HCT116 (cell line): ENCODE measurements at regions not wholly inside any gene's neighbourhood (a gene's known extent, or its start where the extent isn't known, plus 50 kb on each side); places are given as distances from the start of the nearest gene placed in this dataset.

Experiments used
- ATAC-seq: fragments of 200-7000 bp; cut with Tn5 transposase; 2 replicates; pipeline ENCODE4 v1.9.1; 2020; ENCODE audit warnings: mild to moderate bottlenecking, moderate library complexity
- BruUV-seq: library from RNA; stranded (reverse); fragments of 400-500 nt; replicated peaks from 2 replicates; lab custom pipeline; 2021; lab: Mats Ljungman, UMichigan
- CTCF ChIA-PET: fragments of 300-600 bp; sonication (Branson Sonifier 250); formaldehyde crosslinking; loops from one replicate; lab custom pipeline; 2021; ENCODE audit warnings: antibody characterized with exemption; lab: Charles Lee
- POLR2A ChIA-PET: fragments of 300-600, 350-600 bp; sonication (Branson Sonifier 250); formaldehyde crosslinking; loops from one replicate; lab custom pipeline; 2021; ENCODE audit warnings: antibody characterized with exemption; lab: Charles Lee
- RAD21 ChIA-PET, 2 experiments: fragments of 300-600 bp; sonication (Branson Sonifier 250); formaldehyde crosslinking; loops; one replicate each; lab custom pipeline; 2023; ENCODE audit warnings: low total read pairs in 2 of 2; ENCODE audit not compliant: uncharacterized antibody in 2 of 2, unreplicated experiment in 2 of 2, low non-redundant PET in 1 of 2; lab: Charles Lee
- DNase-seq: peaks from one replicate; pipeline ENCODE4 v3.0.0-alpha.2; 2010; ENCODE audit warnings: low read depth, low spot score
- H2AFZ ChIP-seq: fragments of 200-600 bp; shearing (Covaris generic), sonication (generic); 2 replicates; pipeline ENCODE4 v1.6.1; 2017; ENCODE audit warnings: low read depth, mixed run types, mixed read lengths, antibody characterized with exemption, low read length; ENCODE audit not compliant: poor library complexity, severe bottlenecking
- H3K27ac ChIP-seq: 2 replicates; pipeline ENCODE4 v1.5.1; 2012; ENCODE audit warnings: low read depth, low read length
- H3K27me3 ChIP-seq: fragments of 200-600 bp; sonication (generic); 2 replicates; pipeline ENCODE4 v1.6.1; 2016; ENCODE audit warnings: mixed run types, low read length, mixed read lengths; ENCODE audit not compliant: insufficient read depth
- H3K36me3 ChIP-seq, 2 experiments: fragments of 200-500 bp in 1 of 2; fragments of 200-600 bp in 1 of 2; sonication (Bioruptor generic) in 1 of 2; sonication (generic) in 1 of 2; 2 replicates each; pipeline versions ENCODE4 v1.5.1 to v1.6.1; 2014 to 2016; ENCODE audit warnings: low read length in 2 of 2, inconsistent platforms in 1 of 2, mixed read lengths in 1 of 2, mixed run types in 1 of 2; ENCODE audit not compliant: insufficient read depth in 2 of 2, control insufficient read depth in 1 of 2
- H3K4me1 ChIP-seq, 2 experiments: fragments of 200-600 bp in 1 of 2; sonication (generic) in 1 of 2; 2 replicates each; pipeline versions ENCODE4 v1.5.1 to v1.6.1; 2012 to 2017; ENCODE audit warnings: low read length in 2 of 2, inconsistent platforms in 1 of 2, mild to moderate bottlenecking in 1 of 2, mixed read lengths in 1 of 2, mixed run types in 1 of 2, moderate library complexity in 1 of 2; ENCODE audit not compliant: insufficient read depth in 2 of 2, control insufficient read depth in 1 of 2
- H3K4me2 ChIP-seq: fragments of 200-600 bp; sonication (generic); 2 replicates; pipeline ENCODE4 v1.6.1; 2017; ENCODE audit warnings: mixed run types, low read length, mixed read lengths
- H3K4me3 ChIP-seq, 2 experiments: fragments of 200-600 bp in 1 of 2; sonication (generic) in 1 of 2; replicated peaks in 1 of 2; 2 replicates each; pipeline ENCODE4 v1.5.1; 2011 to 2016; ENCODE audit warnings: low read length in 2 of 2, control low read depth in 1 of 2, low read depth in 1 of 2, mild to moderate bottlenecking in 1 of 2, mixed read lengths in 1 of 2, mixed run types in 1 of 2
- H3K79me2 ChIP-seq: fragments of 200-600 bp; sonication (generic); 2 replicates; pipeline ENCODE4 v1.6.1; 2017; ENCODE audit warnings: mild to moderate bottlenecking, mixed run types, low read length, moderate library complexity, mixed read lengths; ENCODE audit not compliant: insufficient read depth
- H3K9ac ChIP-seq: fragments of 200-600 bp; sonication (generic); 2 replicates; pipeline ENCODE4 v1.6.1; 2016; ENCODE audit warnings: low read length, mixed read lengths
- H3K9me2 ChIP-seq: fragments of 200-600 bp; sonication (generic), shearing (Covaris generic); 2 replicates; pipeline ENCODE4 v1.6.1; 2017; ENCODE audit warnings: mixed run types, mild to moderate bottlenecking, moderate library complexity; ENCODE audit not compliant: insufficient read depth
- H3K9me3 ChIP-seq, 2 experiments: fragments of 200-500 bp in 1 of 2; fragments of 200-600 bp in 1 of 2; sonication (Bioruptor generic) in 1 of 2; sonication (generic) in 1 of 2; 2 replicates each; pipeline ENCODE4 v1.6.1; 2014 to 2017; ENCODE audit warnings: low read length in 2 of 2, mixed read lengths in 2 of 2, inconsistent platforms in 1 of 2, low read depth in 1 of 2, mild to moderate bottlenecking in 1 of 2, mixed run types in 1 of 2, moderate library complexity in 1 of 2; ENCODE audit not compliant: control insufficient read depth in 1 of 2, insufficient read depth in 1 of 2
- H4K20me1 ChIP-seq: fragments of 200-600 bp; sonication (generic), shearing (Covaris generic); 2 replicates; pipeline ENCODE4 v1.6.1; 2017; ENCODE audit warnings: mixed run types, mild to moderate bottlenecking, moderate library complexity; ENCODE audit not compliant: insufficient read depth
- ATF3 ChIP-seq: IDR thresholded peaks from 2 replicates; pipeline ENCODE4 v1.6.1; 2012
- CBX3 ChIP-seq: IDR thresholded peaks from 2 replicates; pipeline ENCODE4 v1.6.1; 2012; ENCODE audit warnings: low read depth
- CEBPB ChIP-seq: IDR thresholded peaks from 2 replicates; pipeline ENCODE4 v1.6.1; 2012; ENCODE audit warnings: low read depth
- EGR1 ChIP-seq: IDR thresholded peaks from 2 replicates; pipeline ENCODE4 v1.6.1; 2012; ENCODE audit warnings: low read depth
- EZH2 ChIP-seq: fragments of 200-600 bp; sonication (generic); IDR thresholded peaks from 2 replicates; pipeline ENCODE4 v1.6.1; 2017; ENCODE audit warnings: antibody characterized with exemption, mixed run types
- EZH2phosphoT487 ChIP-seq: fragments of 200-600 bp; IDR thresholded peaks from 2 replicates; pipeline ENCODE4 v1.6.1; 2018; ENCODE audit warnings: antibody characterized with exemption, borderline replicate concordance
- FOSL1 ChIP-seq: IDR thresholded peaks from 2 replicates; pipeline ENCODE4 v1.6.1; 2012; ENCODE audit warnings: low read depth
- JUND ChIP-seq: IDR thresholded peaks from 2 replicates; pipeline ENCODE4 v1.6.1; 2012
- POLR2A ChIP-seq: IDR thresholded peaks from 2 replicates; pipeline ENCODE4 v1.7.0; 2011; ENCODE audit warnings: borderline replicate concordance; ENCODE audit not compliant: insufficient read depth, insufficient read length; ENCODE audit errors: extremely low read depth
- POLR2AphosphoS5 ChIP-seq: IDR thresholded peaks from 2 replicates; pipeline ENCODE4 v1.6.1; 2011; ENCODE audit warnings: mild to moderate bottlenecking, low read depth, low read length, moderate library complexity
- RAD21 ChIP-seq: IDR thresholded peaks from 2 replicates; pipeline ENCODE4 v1.6.1; 2012; ENCODE audit warnings: low read depth, mild to moderate bottlenecking
- SP1 ChIP-seq: IDR thresholded peaks from 2 replicates; pipeline ENCODE4 v1.6.1; 2012; ENCODE audit warnings: low read depth
- SRF ChIP-seq: IDR thresholded peaks from 2 replicates; pipeline ENCODE4 v1.6.1; 2012; ENCODE audit warnings: low read depth
- YY1 ChIP-seq: IDR thresholded peaks from 2 replicates; pipeline ENCODE4 v1.6.1; 2011; ENCODE audit warnings: low read length, low read depth, moderate library complexity, mild to moderate bottlenecking; ENCODE audit not compliant: insufficient replicate concordance; ENCODE audit errors: extremely low read depth
- ZNF274 ChIP-seq: fragments of 200-500 bp; sonication (Bioruptor generic); IDR thresholded peaks from 2 replicates; pipeline ENCODE4 v1.6.1; 2014; ENCODE audit warnings: mild to moderate bottlenecking, low read depth, low read length, inconsistent platforms
- intact Hi-C: fragments of 100-400 bp; cut with micrococcal nuclease; formaldehyde crosslinking; loops from 2 replicates; pipeline ENCODE4 v1.10.0; 2022
- TF ChIP-seq, protein P1 (sequence below): IDR thresholded peaks from 2 replicates; pipeline ENCODE4 v1.6.1; 2012
- TF ChIP-seq, protein P2 (sequence below), 3 experiments: fragments of 200-600 bp in 1 of 3; sonication (generic) in 1 of 3; IDR thresholded peaks in 2 of 3; conservative IDR thresholded peaks in 1 of 3; 2 replicates each; pipeline ENCODE4 v1.5.1; 2012 to 2017; ENCODE audit warnings: low read depth in 2 of 3, low read length in 2 of 3, antibody characterized with exemption in 1 of 3, borderline replicate concordance in 1 of 3, control low read depth in 1 of 3, mild to moderate bottlenecking in 1 of 3, mixed read lengths in 1 of 3, mixed run types in 1 of 3, moderate library complexity in 1 of 3; ENCODE audit not compliant: insufficient read depth in 1 of 3
- TF ChIP-seq, protein P3 (sequence below): IDR thresholded peaks from 2 replicates; pipeline ENCODE4 v1.6.1; 2011; ENCODE audit warnings: mild to moderate bottlenecking, low read length, moderate library complexity; ENCODE audit not compliant: insufficient replicate concordance; ENCODE audit errors: extremely low read depth
- TF ChIP-seq, protein P4 (sequence below): IDR thresholded peaks from 2 replicates; pipeline ENCODE4 v1.6.1; 2012; ENCODE audit warnings: low read depth

- DNase-seq (no peak), ATAC-seq (no peak)
- no peak overlapping the region for H2AFZ ChIP-seq
- no peaks in the 10 kb centered on the region for H3K36me3 ChIP-seq
- ChIA-PET RAD21 (no interaction called here), CTCF (no interaction called here), POLR2A (interaction anchor here (0.9 kb wide), 1 partner anchor 30 kb away, joined by 3 read pairs; no protein-coding TSS in a partner anchor)
- H3K9ac ChIP-seq = no peak overlapping the region
- BruUV-seq = no TSS peak
- no peak overlapping the region for H3K4me3 ChIP-seq
- TF ChIP-seq POLR2AphosphoS5 (no peak), ZNF274 (no peak), EZH2 (no peak), EGR1 (no peak), FOSL1 (no peak), CEBPB (no peak), JUND (no peak), SP1 (no peak), SRF (no peak), EZH2phosphoT487 (no peak), CBX3 (no peak), ATF3 (no peak), YY1 (no peak), POLR2A (no peak), RAD21 (no peak)
- TF ChIP-seq, protein P1, sequence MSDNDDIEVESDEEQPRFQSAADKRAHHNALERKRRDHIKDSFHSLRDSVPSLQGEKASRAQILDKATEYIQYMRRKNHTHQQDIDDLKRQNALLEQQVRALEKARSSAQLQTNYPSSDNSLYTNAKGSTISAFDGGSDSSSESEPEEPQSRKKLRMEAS = no peak
- TF ChIP-seq, protein P2, sequence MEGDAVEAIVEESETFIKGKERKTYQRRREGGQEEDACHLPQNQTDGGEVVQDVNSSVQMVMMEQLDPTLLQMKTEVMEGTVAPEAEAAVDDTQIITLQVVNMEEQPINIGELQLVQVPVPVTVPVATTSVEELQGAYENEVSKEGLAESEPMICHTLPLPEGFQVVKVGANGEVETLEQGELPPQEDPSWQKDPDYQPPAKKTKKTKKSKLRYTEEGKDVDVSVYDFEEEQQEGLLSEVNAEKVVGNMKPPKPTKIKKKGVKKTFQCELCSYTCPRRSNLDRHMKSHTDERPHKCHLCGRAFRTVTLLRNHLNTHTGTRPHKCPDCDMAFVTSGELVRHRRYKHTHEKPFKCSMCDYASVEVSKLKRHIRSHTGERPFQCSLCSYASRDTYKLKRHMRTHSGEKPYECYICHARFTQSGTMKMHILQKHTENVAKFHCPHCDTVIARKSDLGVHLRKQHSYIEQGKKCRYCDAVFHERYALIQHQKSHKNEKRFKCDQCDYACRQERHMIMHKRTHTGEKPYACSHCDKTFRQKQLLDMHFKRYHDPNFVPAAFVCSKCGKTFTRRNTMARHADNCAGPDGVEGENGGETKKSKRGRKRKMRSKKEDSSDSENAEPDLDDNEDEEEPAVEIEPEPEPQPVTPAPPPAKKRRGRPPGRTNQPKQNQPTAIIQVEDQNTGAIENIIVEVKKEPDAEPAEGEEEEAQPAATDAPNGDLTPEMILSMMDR (IDR thresholded peaks at IDR 0.05 in 2 of 3, conservative IDR thresholded peaks at IDR 0.05 in 1 of 3; ENCODE audit: borderline replicate concordance in 1 of 3, insufficient read depth in 1 of 3, low read depth in 2 of 3, low read length in 2 of 3) = no peak
- TF ChIP-seq, protein P3, sequence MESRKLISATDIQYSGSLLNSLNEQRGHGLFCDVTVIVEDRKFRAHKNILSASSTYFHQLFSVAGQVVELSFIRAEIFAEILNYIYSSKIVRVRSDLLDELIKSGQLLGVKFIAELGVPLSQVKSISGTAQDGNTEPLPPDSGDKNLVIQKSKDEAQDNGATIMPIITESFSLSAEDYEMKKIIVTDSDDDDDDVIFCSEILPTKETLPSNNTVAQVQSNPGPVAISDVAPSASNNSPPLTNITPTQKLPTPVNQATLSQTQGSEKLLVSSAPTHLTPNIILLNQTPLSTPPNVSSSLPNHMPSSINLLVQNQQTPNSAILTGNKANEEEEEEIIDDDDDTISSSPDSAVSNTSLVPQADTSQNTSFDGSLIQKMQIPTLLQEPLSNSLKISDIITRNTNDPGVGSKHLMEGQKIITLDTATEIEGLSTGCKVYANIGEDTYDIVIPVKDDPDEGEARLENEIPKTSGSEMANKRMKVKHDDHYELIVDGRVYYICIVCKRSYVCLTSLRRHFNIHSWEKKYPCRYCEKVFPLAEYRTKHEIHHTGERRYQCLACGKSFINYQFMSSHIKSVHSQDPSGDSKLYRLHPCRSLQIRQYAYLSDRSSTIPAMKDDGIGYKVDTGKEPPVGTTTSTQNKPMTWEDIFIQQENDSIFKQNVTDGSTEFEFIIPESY = no peak
- TF ChIP-seq, protein P4, sequence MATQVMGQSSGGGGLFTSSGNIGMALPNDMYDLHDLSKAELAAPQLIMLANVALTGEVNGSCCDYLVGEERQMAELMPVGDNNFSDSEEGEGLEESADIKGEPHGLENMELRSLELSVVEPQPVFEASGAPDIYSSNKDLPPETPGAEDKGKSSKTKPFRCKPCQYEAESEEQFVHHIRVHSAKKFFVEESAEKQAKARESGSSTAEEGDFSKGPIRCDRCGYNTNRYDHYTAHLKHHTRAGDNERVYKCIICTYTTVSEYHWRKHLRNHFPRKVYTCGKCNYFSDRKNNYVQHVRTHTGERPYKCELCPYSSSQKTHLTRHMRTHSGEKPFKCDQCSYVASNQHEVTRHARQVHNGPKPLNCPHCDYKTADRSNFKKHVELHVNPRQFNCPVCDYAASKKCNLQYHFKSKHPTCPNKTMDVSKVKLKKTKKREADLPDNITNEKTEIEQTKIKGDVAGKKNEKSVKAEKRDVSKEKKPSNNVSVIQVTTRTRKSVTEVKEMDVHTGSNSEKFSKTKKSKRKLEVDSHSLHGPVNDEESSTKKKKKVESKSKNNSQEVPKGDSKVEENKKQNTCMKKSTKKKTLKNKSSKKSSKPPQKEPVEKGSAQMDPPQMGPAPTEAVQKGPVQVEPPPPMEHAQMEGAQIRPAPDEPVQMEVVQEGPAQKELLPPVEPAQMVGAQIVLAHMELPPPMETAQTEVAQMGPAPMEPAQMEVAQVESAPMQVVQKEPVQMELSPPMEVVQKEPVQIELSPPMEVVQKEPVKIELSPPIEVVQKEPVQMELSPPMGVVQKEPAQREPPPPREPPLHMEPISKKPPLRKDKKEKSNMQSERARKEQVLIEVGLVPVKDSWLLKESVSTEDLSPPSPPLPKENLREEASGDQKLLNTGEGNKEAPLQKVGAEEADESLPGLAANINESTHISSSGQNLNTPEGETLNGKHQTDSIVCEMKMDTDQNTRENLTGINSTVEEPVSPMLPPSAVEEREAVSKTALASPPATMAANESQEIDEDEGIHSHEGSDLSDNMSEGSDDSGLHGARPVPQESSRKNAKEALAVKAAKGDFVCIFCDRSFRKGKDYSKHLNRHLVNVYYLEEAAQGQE = no peak
- H4K20me1 ChIP-seq = no peaks in the 10 kb centered on the region
- H3K4me1 ChIP-seq = no peaks in the 10 kb centered on the region
- H3K27me3 ChIP-seq = no peaks in the 10 kb centered on the region
- intact Hi-C loops = no loop called here
- no peaks in the 10 kb centered on the region; the same call in 1 of the 2 replicates for H3K9me2 ChIP-seq
- no peak overlapping the region for H3K4me2 ChIP-seq
- no peak overlapping the region for H3K27ac ChIP-seq
- no peaks in the 10 kb centered on the region for H3K79me2 ChIP-seq
- H3K9me3 ChIP-seq = no peaks in the 10 kb centered on the region
Observed at GRCh38 chr12:87796961-87797516, 232.2 kb downstream of the C12orf50 start.
